NOMO-1 treated with dmso at 0.1 percent for 144 hours (cell line): ENCODE measurements at regions not wholly inside any gene's neighbourhood (a gene's known extent, or its start where the extent isn't known, plus 50 kb on each side); places are given as distances from the start of the nearest gene placed in this dataset.

Experiments
- DNase-seq: peaks from one replicate; lab custom pipeline; 2025; ENCODE audit not compliant: unreplicated experiment; lab: John Stamatoyannopoulos, UW

- DNase-seq, result no peak
Measured at GRCh38 chr14:36083317-36083716, 93.2 kb downstream of the PTCSC3 start.

DNA sequence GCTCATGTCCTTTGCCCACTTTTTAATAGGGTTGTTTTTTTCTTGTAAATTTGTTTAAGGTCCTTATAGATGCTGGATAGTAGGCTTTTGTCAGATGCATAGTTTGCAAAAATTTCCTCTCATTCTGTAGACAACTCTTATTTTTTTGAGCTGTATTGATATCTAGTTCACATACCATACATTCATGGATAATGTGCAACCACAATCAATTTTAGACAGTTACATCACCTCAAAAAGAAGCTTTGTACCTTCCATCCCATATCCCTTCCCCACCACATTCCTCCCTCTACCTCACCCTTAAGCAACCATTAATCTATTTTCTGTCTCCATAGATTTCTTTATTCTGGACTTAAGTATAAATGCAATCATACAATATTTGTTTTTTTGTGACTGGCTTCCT is 98.4 kb downstream of the PTCSC3 start:
- DNase-seq, result no peak

GRCh38 chr14:36076197-36076596 is 100.3 kb downstream of the PTCSC3 start:
- no peak for DNase-seq

DNA sequence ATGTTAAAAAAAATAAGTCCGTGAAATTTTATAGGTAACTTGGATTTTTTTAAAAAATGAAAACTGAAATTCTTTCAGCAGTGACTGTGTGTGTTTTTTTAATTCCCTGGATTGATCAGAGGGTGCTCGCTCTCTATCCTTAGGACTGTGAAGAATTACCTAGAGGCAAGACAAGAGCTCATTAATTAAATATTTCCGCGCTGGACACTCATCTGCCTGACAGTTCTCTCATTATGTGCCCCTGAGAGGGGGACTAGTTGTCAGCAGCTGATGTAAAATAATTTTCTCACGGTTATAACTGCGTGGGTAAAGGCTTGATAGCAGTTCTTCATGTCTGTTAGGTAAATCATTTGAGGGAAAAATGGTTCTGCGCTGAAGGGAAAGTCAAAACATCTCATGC is 101.3 kb downstream of the PTCSC3 start:
- DNase-seq, result no peak

DNA sequence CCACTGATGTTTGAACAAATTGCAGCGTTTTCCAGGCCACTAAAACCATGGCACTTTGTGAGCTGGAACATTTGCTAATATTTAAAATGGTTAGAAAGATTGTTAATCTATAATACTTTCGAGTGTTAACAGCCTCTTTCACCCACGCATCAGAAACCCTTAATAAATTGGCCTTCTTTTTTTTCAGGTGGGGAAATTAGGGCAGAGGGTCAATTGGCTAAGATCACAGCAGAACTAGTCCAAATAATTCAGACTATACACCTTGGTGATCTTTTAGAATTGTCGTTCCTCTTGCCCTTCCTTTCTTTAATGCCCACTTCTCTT is 105.8 kb downstream of the PTCSC3 start:
- no peak for DNase-seq

DNA sequence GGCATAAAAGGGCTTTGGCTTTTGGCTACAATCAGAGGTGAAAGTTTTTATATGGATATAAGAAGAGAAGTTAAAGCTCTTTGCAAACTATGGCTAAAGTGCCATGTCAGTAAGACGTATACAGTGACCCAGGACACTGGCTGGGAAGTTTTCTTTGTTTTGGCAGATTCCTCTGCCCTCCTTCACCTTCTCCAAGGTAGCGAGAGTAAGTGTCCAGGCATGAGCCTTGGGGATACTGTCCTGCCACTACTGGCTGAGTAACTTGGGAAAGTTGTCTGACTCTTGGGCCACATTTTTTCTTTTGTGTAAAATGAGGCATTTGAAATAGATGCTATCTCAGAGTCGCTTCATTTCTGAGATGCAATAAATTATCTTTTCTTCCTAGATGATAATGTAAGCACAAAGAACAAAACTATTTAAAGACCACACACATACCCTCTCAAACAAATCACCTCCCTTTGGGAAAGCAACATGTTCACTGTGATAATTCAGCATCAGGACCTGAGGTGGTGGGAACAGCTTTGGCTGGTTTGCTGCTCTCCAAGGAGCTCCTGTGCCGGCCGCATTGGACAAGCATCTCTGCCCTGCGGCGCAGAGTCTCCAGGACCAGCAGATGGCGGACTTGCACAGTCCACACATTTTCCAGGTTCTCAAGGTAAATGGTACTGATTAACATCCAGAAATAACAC is 106.3 kb downstream of the PTCSC3 start:
- DNase-seq, result peak; percentile 8

DNA sequence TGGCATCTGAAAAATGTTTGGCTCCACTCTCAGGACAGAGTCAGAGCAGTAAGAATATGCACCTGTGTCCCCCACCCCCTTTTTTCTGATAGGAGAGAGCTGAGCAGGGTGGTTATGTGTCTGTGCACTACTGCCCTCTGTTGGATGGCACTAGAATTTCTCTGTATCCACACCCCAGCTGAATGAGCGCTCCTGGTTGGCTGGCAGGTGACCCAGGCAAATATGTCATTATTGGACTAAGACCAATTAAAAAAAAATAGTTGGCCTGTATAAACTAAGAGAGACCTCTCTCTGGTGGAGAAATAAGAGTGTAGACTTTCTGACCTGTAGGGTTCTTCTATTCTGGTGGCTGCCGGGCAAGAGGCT is 107.0 kb downstream of the PTCSC3 start:
- peak; percentile 18 for DNase-seq

- DNase-seq, result no peak
Measured at GRCh38 chr14:36068777-36069534, 107.6 kb downstream of the PTCSC3 start.

DNA sequence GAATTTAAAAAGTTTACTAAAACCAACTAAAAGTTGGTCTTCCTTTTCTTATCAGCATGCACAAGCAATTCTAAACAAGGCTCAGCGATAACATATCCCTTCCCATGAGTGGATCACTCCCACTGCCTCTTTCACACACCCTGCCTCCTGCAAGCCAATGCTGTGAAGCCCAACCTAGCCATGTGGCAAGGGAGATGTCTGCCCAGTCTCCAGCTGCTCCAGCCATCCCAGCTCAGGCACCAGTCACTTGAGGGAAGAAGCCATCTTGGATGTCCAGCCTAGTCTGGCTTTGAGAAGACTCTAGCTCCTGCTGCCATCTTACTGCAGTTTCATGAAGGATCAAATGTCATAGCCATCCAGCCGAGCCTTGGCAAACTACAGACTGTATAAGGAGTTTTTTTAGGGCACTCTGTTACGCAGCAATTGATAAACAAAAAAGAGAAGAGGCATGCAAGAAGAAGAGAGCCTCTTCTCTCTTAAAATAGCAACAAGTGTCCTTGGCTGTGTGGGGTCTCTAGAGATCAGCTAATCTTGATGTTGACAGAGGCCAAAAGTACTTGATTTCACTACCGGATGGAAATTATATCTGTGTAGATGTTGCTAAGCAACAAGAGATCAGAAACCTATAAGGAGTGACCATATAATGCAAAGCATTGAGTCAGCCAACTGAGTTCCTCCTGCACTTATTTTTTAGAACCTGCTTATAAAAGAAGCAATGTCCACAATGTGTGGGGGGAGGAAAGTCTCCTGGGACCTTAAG is 108.9 kb downstream of the PTCSC3 start:
- no peak for DNase-seq

DNA sequence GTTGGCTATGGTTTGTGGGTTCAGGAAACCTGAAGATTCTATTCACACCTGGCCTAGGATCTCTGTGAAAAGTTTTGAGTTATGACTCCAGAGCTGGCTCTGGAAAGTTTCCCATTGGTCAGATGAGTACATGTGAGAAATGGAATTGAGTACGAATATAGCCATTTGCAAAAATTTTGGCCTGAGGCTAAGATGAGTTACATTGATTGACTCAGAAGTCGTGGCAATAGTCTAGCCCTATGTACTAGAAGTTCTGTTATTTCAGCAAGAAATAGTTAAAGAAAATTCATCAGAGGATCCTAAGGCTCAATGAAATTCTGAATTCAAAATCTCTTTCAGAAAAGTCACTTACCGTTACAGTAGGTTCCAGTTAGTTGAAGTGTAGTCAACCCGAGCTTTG is 109.9 kb downstream of the PTCSC3 start:
- no peak for DNase-seq

- DNase-seq, result no peak
Measured at GRCh38 chr14:36065831-36066230, 110.7 kb downstream of the PTCSC3 start.

DNA sequence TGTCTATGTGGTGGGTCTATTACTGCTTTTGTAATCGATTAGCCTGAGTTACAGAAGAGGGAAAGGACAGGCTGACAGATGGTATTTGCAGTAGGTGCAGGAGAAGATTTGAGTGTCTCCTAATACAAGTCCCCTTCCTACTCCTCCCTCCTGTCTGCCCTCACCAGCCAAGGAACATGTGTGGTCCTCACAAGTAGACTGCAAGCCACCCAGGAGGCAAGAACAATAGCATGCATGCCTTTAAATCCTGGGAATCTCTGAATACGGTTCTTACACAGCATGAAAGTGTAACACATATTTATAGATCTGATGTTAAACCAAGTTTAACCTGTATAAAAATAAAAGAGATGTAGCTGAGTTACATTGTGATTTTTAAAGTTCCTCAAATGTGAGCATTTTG is 117.0 kb downstream of the PTCSC3 start:
- no peak for DNase-seq

DNA sequence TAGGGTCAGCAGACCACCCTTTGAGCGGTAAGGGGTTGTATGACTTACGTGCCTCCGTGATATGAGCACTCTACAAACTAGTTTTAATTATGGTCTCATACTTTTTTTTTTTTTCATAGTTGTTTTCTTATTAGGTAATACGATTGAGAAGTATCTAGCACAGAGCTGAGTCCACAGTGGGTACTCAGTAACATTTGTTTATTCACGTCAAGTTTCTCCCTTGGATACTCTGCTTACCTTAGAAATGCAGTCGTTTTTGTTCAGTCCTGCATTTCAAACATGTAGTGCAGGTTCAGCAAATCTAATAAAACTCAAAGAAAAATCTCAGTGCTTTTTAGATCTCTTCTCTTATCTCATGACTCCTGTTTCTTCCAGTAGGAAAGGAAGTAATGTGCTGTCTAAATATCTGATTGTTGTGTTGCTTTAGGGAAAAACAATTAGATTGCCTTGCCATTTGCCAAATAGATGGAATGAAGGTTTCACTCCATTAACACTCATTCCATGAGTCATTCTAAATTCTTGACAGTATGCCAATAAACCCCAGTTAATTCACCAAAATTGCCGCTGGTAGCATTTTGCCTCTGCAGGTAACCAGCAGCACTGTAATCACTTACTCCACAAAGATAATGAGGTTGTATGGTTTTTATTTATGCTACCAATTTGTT is 118.9 kb downstream of the PTCSC3 start:
- no peak for DNase-seq

DNA sequence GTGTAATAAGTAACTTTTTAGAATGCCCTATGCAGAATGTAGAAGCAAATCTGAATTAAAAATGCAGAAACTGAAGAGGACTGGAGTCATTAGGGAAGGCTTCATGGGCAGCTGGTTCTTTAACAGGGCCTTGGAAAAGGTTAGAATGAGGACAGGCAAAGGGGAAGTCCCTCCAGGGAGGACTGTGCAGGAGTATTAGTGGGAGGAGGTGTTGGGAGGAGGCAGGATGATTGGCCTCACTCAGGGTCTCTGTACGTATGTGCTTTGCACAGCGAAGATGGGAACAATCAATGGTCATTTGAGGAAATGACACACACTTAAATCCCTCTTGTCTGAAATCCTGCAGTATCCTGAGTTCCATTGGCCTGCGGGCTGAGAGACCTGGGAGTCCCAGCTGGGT is 119.7 kb downstream of the PTCSC3 start:
- no peak for DNase-seq

GRCh38 chr14:36055681-36056225 is 120.8 kb downstream of the PTCSC3 start:
- no peak for DNase-seq

DNA sequence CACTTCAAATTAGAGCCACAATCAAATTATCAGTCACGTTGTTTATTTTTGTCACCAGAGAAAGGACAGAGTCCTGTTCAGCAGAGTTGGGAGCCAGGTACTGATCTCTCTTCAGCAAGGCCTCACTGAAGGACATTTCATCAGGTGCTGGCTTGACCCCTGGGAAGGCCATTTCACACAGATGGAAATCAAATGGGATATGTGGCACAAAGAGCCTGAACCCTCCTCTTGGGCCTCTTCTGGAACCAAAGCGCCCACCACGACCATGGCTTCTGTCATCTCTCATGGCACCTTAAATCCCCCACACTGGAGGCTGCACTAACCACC is 121.5 kb downstream of the PTCSC3 start:
- no peak for DNase-seq

DNA sequence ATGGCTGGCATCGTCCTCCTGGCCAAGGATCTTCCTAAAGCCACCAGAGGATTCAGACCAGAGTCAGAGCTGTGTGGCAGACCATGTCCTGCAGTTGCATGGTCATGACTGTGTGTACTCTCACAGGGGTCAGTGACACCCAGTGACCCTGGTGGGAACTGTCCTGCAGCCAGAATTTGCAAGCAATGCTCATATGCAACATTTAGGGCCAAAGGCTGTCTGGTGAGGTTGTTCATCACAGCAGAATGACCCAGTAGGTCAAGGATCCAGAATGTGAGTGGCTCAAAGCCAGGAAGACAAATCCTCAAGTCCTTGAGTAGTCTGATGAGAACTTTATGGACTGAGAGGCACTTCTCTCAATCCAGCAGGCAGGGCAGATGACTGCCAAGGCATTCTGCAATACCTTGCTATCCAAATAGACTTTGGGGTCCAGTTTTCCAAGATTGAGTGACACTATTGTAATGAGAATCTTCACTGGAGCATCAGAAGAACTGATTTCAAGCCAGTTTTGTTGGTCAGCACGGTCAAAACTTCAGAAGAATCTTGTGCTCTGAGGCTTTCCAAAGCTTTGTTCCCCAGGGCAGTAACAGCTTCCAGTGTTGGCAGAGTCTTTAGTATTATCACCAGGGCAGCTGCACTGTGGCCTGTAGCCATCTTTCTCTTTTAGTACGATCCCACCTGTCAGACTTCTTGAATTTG is 122.0 kb downstream of the PTCSC3 start:
- DNase-seq, result no peak

- DNase-seq, result no peak
Measured at GRCh38 chr14:36052681-36053080, 123.8 kb downstream of the PTCSC3 start.

- no peak for DNase-seq
Measured at GRCh38 chr14:36052063-36052462, 124.5 kb downstream of the PTCSC3 start.

DNA sequence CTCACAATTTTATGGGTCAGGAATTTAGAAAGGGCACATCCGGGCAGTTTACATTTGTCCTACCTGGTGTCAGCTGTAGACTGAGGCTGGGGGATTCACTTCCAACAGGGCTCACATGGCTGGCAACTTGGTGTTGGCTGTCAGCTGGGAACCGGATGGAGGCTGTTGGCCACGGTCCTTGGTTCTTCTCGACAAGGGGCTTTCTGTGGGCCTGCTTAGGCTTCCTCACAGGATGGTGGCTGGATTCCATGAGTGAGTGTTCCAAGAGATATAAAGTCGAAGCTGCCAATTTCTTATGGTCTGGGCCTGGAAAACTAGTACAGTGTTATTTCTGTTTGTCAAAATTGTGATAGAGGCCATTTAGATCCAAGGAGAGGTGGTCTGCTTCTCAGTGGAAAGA is 127.9 kb downstream of the PTCSC3 start:
- no peak for DNase-seq

DNA sequence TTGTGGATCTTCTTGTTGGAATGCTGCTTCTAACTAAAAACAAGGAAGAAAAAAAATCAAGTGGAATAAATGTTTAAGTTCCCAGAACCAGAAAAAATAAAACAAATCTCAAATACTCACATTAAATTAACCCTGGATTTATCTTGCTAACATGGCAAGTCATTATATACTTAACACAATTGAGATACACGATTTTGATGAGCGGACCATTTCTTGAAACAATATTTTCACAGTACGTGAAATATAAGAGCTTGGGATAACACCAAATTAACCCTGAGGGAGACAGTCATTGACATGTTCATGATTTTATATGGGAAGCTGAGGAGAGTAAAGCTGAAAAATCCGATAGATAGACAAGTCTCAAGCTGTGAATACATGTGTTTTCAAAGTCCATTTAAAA is 128.6 kb downstream of the PTCSC3 start:
- no peak for DNase-seq
